Suprapubic skin (tissue), 4 donors: ENCODE measurements at regions not wholly inside any gene's neighbourhood (a gene's known extent, or its start where the extent isn't known, plus 50 kb on each side); places are given as distances from the start of the nearest gene placed in this dataset.

Source experiments
- CTCF ChIP-seq, 2 donors: fragments of 200-600 bp in 1 of 2; fragments of 450-650 bp in 1 of 2; sonication (generic) in 1 of 2; IDR thresholded peaks; one replicate each; pipeline ENCODE4 v1.5.1; 2016 to 2019; ENCODE audit warnings: antibody characterized with exemption in 2 of 2, mild to moderate bottlenecking in 1 of 2, moderate library complexity in 1 of 2
- EP300 ChIP-seq: sonication (generic); formaldehyde crosslinking; IDR thresholded peaks from one replicate; pipeline ENCODE4 v1.6.1; 2017; ENCODE audit warnings: antibody characterized with exemption
- POLR2A ChIP-seq, 2 donors: fragments of 450-650 bp; IDR thresholded peaks; one replicate each; pipeline ENCODE4 v1.6.1; 2017; ENCODE audit warnings: antibody characterized with exemption in 2 of 2, mild to moderate bottlenecking in 2 of 2, moderate library complexity in 2 of 2
- POLR2AphosphoS5 ChIP-seq, 3 donors: sonication (generic); formaldehyde crosslinking; IDR thresholded peaks; one replicate each; pipeline ENCODE4 v1.6.1; 2017; ENCODE audit warnings: antibody characterized with exemption in 3 of 3

DNA sequence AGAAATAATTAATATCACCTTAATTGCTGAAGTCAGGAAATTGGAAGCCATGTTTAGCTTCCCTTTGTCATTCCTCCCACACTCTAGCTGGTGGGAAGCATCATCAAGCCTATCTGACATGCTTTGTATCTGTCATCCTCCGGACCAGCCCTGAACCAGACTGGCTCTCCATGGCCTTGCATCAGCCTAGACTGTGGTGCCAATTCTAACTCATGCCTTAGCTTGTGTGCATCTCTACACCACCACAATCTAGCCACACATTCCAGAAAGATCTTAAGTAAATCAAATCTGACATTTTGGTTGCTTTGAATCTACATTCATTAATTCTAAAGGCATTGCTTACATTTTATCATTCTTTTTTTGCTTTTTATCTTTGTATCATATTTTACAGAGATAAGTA lies 196.4 kb upstream of the VSTM2A start:
- TF ChIP-seq POLR2A (IDR thresholded peaks at IDR 0.05) (no peak), CTCF (IDR thresholded peaks at IDR 0.05) (no peak), EP300 (no peak), POLR2AphosphoS5 (IDR thresholded peaks at IDR 0.05) (no peak)
